Non-pigmented ciliary epithelial cell (primary cell): ENCODE measurements at regions not wholly inside any gene's neighbourhood (a gene's known extent, or its start where the extent isn't known, plus 50 kb on each side); places are given as distances from the start of the nearest gene placed in this dataset.

Experiments
- DNase-seq: peaks from one replicate; pipeline ENCODE4 v3.0.0-alpha.2; 2010; ENCODE audit warnings: low read depth

- no peak for DNase-seq
Measured at GRCh38 chr14:58697930-58698642, 60.3 kb downstream of the DACT1 start.

- DNase-seq: no peak
Measured at GRCh38 chr14:58699681-58700205, 62.0 kb downstream of the DACT1 start.

GRCh38 chr14:58701156-58701555, 63.4 kb downstream of the DACT1 start:
- DNase-seq: no peak

GRCh38 chr14:58701604-58702003, 63.8 kb downstream of the DACT1 start:
- no peak for DNase-seq

DNA sequence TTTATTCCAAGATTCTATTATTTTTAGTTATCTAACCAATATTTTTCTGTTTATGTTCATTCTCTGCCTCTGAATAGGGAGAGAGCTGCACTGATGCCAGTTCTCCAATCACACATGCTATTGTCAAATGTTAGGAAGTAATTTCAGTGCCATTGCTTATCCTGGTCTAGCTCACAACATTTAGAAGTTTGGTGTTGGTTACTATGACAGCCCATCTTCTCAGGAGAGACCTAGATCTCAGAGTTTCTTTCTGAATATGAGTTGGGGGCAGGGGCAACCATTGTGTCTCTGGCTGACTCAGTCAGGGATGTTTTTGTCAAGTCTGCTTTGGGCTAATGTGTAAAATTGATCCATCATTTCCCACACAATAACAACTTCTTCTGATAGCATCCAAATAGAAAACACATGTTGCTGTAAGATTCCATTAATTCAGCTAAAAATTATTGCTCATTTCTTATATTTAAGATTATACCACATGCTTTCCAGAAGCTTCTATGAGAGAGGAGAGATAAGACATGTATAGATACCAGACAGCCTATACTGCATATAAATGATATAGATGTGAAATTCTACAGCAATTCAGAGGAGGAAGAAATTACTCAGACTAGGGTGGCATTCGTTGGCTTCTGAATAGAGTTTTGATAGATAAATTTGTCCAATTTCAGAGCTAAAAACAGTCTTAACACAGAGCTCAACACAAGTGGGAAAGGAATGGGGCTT, 64.8 kb downstream of the DACT1 start:
- DNase-seq: no peak

DNA sequence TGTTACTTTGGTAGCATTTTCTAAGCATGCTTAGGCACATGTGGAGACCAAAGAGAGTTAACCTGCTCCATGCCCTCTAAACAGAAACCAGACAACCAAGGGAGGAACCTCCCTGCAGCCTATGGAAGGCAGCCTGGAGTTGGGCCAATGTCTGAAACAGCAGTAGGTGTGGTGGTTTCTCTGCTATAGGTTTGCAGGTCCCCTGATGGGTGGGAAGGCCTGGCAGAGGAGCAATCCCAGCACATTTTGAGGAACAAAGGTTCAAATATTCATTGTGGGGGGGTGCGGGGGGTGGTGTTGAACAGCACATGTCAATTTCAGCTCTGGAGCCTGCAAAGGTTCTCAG, 65.4 kb downstream of the DACT1 start:
- DNase-seq: no peak

DNA sequence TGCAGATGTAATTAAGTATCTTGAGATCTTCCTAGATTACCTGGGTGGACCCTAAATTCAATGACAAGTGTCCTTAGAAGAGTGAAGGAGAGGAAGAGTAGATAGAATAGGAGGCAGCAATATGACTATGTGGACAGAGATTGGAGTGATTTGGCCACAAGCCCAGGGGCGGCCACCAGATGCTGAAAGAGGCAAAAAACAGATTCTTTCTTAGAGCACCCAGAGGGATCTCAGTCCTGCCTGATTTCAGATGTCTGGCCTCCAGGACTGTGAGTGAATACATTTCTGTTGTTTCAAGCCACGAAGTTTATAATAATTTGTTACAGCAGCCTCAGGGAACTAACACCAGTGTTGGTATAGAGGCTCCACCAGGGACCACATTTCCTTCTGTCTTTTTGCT, 67.3 kb downstream of the DACT1 start:
- DNase-seq: no peak

- DNase-seq: no peak
Measured at GRCh38 chr14:58707949-58708348, 70.2 kb downstream of the DACT1 start.

- no peak for DNase-seq
Measured at GRCh38 chr14:58709949-58710348, 72.2 kb downstream of the DACT1 start.

DNA sequence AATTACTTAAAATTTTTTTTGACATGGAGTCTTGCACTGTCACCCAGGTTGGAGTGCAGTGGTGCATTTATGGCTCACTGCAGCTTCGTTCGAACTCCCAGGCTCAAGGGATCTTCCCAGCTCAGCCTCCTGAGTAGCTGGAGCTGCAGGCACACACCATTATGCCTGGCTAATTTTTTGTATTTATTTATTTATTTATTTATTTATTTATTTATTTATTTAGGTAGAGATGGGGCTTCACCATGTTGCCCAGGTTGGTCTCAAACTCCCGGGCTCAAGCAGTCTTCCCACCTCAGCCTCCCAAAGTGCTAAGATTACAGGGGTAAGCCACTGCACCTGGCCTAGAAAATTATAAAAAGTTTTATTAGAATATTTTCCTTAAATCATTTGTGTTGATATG, 73.6 kb downstream of the DACT1 start:
- no peak for DNase-seq

GRCh38 chr14:58712357-58712756, 74.6 kb downstream of the DACT1 start:
- no peak for DNase-seq

GRCh38 chr14:58713677-58714076, 75.9 kb downstream of the DACT1 start:
- no peak for DNase-seq

DNA sequence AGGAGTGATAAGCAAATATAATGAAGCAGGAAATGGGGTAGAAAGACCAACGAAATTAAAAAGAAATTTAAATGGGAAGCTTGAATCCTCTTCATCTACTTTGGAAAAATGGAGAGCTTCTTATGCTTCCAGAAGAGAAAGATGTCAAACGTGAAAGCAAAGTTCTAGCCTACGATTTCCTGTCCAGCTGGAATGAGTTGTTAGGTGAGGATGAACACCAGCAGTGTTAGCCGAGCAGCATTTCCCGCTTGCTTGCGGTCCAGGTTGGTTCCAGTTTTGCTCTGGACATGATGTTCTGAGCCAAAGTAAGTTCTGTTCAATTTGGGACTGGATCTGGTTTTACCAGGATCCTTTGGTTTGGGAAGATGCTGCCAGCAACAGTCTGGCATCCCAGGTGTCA, 78.9 kb downstream of the DACT1 start:
- no peak for DNase-seq

DNA sequence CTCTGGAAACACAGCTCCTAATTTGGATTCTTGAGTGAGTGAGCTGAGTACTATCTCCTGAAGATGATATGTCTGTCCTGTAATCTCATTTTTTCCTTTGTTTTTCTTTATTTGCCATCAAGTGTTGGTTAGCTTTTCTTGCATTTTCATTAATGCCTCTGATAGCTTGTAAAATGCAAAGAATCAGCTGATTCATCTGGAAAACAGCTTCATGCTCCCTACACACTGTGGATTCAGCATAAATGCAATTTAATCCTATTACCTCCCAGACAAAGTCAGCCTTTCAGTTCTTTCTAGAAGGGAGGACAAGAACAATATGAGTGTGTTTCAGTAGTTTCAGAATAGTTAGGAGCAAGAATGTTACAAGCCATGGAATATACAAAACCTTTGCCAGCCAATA, 79.4 kb downstream of the DACT1 start:
- no peak for DNase-seq

DNA sequence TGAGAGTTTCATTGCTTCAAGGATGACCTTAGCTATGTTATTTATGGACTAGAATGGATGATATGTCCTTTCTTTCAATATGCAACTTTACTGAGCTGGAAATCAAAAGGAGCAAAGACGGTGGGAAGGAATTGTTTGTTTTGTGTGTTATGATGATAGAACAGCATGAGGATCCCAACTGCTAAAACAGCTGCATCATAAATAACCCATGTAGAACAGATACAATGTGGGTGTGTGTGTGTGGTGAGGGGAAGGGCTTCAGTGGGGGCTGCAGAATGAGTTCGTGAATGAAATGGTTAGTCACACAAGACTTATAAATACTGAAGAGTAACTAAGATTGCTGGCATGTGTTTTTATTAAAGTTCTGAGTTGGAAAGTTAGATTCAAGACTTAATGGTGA, 80.1 kb downstream of the DACT1 start:
- no peak for DNase-seq

DNA sequence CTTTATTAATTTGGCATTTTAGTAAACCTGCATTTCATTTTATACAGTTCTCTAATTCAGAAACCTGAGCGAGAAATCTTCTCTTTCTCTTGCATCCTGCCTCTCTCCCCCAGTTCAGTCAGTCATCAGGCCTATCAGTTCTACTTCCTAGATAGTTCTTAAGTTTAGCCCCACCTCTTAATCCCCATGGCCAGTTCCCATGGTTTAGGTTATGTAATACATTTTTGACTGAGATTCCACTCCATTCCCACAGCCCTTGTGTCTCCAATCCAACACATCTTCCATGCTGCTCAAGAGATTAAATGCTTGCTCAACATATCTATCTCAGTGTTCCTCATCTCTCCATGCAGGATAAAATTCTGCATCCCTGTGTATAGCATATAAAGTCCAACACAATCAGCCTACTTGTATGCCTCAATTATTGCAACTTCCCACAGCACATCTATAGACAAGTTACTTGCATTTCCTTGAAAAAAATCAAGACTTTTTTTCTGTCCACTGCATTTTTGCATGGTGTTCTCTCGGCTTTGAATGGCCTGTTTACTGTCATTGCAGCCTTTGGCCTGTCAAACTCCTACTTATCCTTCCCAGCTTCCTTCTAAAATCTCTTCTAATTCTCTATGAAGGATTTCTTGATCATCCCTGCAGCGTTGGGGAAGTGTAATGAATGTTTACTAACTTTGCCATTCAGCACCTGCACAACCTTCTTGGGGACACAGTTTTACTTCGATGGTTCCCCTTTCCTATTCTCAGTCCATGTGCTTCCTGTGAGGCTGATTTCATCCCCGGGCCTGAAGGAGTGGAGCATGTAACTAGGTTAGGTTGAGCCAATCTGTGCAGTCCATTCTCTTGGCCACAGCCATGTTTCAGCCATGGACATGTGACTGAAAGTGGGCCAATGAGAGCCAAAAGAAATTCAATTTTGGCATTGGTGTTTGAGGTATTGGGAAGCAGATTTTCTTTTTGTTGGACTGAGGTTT, 80.8 kb downstream of the DACT1 start:
- no peak for DNase-seq

GRCh38 chr14:58721723-58722122, 84.0 kb downstream of the DACT1 start:
- DNase-seq: no peak

DNA sequence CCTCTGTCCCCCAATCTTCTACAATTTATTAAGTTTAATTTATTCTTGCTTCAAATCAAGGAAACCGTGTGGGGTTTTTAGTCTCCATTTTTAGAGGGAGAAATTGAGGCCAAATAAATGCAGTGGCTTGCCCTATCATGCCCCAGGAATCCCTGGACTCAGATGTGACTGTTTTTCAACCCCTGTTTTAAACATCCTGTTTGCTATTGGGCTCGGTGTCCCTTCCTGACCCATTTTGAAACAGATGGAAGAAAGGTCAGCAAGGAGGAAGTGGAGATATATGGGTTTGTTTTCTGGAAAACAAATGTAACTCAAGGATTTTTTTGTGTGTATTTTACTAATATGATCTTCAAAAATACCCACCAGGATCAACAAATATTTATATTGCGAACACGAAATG, 84.7 kb downstream of the DACT1 start:
- DNase-seq: no peak

DNA sequence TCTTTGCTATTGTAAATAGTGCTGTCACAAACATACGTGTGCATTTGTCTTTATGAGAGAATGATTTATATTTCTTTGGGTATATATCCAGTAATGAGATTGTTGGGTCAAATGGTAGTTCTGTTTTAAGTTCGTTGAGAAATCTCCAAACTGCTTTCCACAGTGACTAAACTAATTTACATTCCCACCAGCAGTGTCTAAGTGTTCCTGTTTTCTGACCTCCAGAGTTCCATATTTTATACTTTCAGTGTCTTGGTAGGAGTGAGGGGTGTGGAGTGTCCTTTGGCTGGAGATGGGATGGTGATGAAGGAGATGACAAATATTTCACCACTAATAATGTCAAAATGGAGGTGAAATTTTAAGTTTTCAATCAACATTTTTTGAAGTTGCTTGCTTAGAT, 86.4 kb downstream of the DACT1 start:
- DNase-seq: no peak

DNA sequence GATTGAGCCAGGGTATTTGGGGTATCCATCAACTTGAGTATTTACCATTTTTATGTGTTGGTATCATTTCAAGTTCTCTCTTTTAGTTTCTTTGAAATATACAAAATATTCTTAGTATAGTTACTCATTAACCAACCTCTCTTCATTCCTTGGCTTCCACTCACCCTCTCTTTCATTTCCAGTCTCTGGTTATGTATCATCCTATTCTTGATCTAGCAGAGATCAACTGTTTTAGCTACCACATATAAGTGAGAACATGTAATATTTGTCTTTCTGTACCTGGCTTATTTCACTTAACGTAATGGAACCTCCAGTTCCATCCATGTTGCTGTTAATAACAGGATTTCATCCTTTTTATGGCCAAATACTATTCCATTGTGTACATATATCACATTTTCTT, 86.9 kb downstream of the DACT1 start:
- DNase-seq: no peak

DNA sequence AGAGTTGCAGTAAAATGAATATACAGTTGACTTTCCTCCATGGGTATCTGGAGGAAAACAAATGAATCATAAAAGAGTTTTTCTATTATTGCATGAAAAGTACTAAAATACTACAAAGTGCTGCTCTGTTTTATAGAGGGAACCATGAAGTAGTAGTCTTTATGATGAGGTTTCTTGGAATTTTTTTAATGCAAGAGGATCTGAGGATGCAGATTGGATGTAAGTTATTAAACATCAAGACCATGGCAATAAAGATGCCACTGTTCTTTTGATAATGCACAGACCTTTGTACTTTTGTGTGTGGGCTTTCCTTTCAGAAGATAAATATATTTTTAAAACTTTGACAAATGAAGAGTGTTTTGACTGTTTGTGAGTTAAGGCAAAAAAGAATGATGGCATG, 87.5 kb downstream of the DACT1 start:
- DNase-seq: no peak

- no peak for DNase-seq
Measured at GRCh38 chr14:58725871-58726270, 88.1 kb downstream of the DACT1 start.
